Caco-2 (cell line): ENCODE measurements at regions not wholly inside any gene's neighbourhood (a gene's known extent, or its start where the extent isn't known, plus 50 kb on each side); places are given as distances from the start of the nearest gene placed in this dataset.

Experiments used
- BruUV-seq: library from RNA; stranded (reverse); fragments of 400-500 nt; replicated peaks from 2 replicates; lab custom pipeline; 2021; lab: Mats Ljungman, UMichigan
- CTCF ChIA-PET: fragments of 300-600 bp; sonication (Branson Sonifier 250); formaldehyde crosslinking; loops from one replicate; lab custom pipeline; 2022; ENCODE audit warnings: antibody characterized with exemption; lab: Charles Lee
- POLR2A ChIA-PET: fragments of 300-600 bp; sonication (Branson Sonifier 250); formaldehyde crosslinking; loops from one replicate; lab custom pipeline; 2022; ENCODE audit warnings: antibody characterized with exemption; lab: Charles Lee
- DNase-seq, 2 experiments: peaks; one replicate each; pipeline versions ENCODE4 v3.0.0 to v3.0.0-alpha.2; 2020 to 2022
- H3K27me3 ChIP-seq: replicated peaks from 2 replicates; pipeline ENCODE4 v1.6.0; 2011; ENCODE audit warnings: low read length; ENCODE audit not compliant: control insufficient read depth, insufficient read depth
- H3K36me3 ChIP-seq: 2 replicates; pipeline ENCODE4 v1.5.1; 2011; ENCODE audit warnings: low read length; ENCODE audit not compliant: control insufficient read depth, insufficient read depth
- H3K4me1 ChIP-seq: fragments of 250-450 bp; sonication (Bioruptor Pico); 2 replicates; pipeline ENCODE4 v1.5.1; 2020; ENCODE audit warnings: mild to moderate bottlenecking
- H3K4me3 ChIP-seq: 2 replicates; pipeline ENCODE4 v1.5.1; 2011; ENCODE audit warnings: low read depth, mild to moderate bottlenecking, control low read depth, low read length
- H3K9me3 ChIP-seq: fragments of 250-450 bp; sonication (Bioruptor Pico); 2 replicates; pipeline ENCODE4 v1.5.1; 2020; ENCODE audit warnings: mild to moderate bottlenecking, moderate library complexity
- H3K27ac Mint-ChIP-seq: one replicate; pipeline ENCODE4 v1.8.0; 2022; ENCODE audit warnings: mixed read lengths; ENCODE audit not compliant: unreplicated experiment
- H3K27me3 Mint-ChIP-seq: one replicate; pipeline ENCODE4 v1.8.0; 2022; ENCODE audit warnings: mixed read lengths; ENCODE audit not compliant: insufficient read depth, unreplicated experiment
- H3K36me3 Mint-ChIP-seq: one replicate; pipeline ENCODE4 v1.8.0; 2022; ENCODE audit warnings: mild to moderate bottlenecking, mixed read lengths; ENCODE audit not compliant: insufficient read depth, unreplicated experiment
- H3K4me1 Mint-ChIP-seq: one replicate; pipeline ENCODE4 v1.8.0; 2022; ENCODE audit warnings: low read depth, mixed read lengths; ENCODE audit not compliant: unreplicated experiment
- H3K4me3 Mint-ChIP-seq: one replicate; pipeline ENCODE4 v1.8.0; 2022; ENCODE audit warnings: mild to moderate bottlenecking, moderate library complexity, mixed read lengths; ENCODE audit not compliant: unreplicated experiment
- H3K9me3 Mint-ChIP-seq: one replicate; pipeline ENCODE4 v1.8.0; 2022; ENCODE audit warnings: mixed read lengths; ENCODE audit not compliant: unreplicated experiment
- CTCF ChIP-seq, 2 experiments: fragments of 200-600 bp in 1 of 2; IDR thresholded peaks; 1 replicate in 1 of 2; 2 replicates in 1 of 2; pipeline versions ENCODE4 v1.5.1 to v1.8.0; 2011 to 2022; ENCODE audit warnings: antibody characterized with exemption in 1 of 2, control low read depth in 1 of 2, inconsistent platforms in 1 of 2, low read depth in 1 of 2, low read length in 1 of 2, mild to moderate bottlenecking in 1 of 2, moderate library complexity in 1 of 2; ENCODE audit not compliant: insufficient read depth in 1 of 2, severe bottlenecking in 1 of 2, unreplicated experiment in 1 of 2
- intact Hi-C: fragments of 100-400 bp; cut with micrococcal nuclease; formaldehyde crosslinking; loops from one replicate; pipeline ENCODE4 v1.10.0; 2022; ENCODE audit not compliant: unreplicated experiment

- no peaks in the 10 kb centered on the region for H3K36me3 Mint-ChIP-seq
- Histone ChIP-seq H3K36me3 (no peaks in the 10 kb centered on the region), H3K4me3 (no peak overlapping the region), H3K27me3 (no peaks in the 10 kb centered on the region), H3K4me1 (no peaks in the 10 kb centered on the region), H3K9me3 (no peaks in the 10 kb centered on the region)
- H3K27me3 Mint-ChIP-seq, result peaks cover 28% of the 10 kb centered on the region
- TF ChIP-seq CTCF (IDR thresholded peaks at IDR 0.05; ENCODE audit: insufficient read depth in 1 of 2, low read depth in 1 of 2, low read length in 1 of 2, severe bottlenecking in 1 of 2, unreplicated experiment in 1 of 2), result no peak
- CTCF ChIA-PET, result no interaction called here
- H3K27ac Mint-ChIP-seq, result no peak overlapping the region
- no TSS peak for BruUV-seq
- H3K4me3 Mint-ChIP-seq, result no peak overlapping the region
- H3K4me1 Mint-ChIP-seq, result no peaks in the 10 kb centered on the region
- no peak for DNase-seq
- H3K9me3 Mint-ChIP-seq, result no peaks in the 10 kb centered on the region
- POLR2A ChIA-PET, result no interaction called here
- intact Hi-C loops, result loop anchor here (10.0 kb wide), 1 partner anchor 478 kb away; no protein-coding TSS in a partner anchor
Observed at GRCh38 chr5:155136216-155136850, 122.8 kb downstream of the KIF4B start.

GRCh38 chr5:155137683-155138082, 124.1 kb downstream of the KIF4B start:
- Histone ChIP-seq H3K4me1 (no peaks in the 10 kb centered on the region), H3K4me3 (no peak overlapping the region), H3K9me3 (no peaks in the 10 kb centered on the region), H3K27me3 (no peaks in the 10 kb centered on the region), H3K36me3 (no peaks in the 10 kb centered on the region)
- Mint-ChIP-seq H3K36me3 (no peaks in the 10 kb centered on the region), H3K4me1 (no peaks in the 10 kb centered on the region), H3K27me3 (peaks cover 20% of the 10 kb centered on the region), H3K27ac (no peak overlapping the region), H3K9me3 (no peaks in the 10 kb centered on the region), H3K4me3 (no peak overlapping the region)
- intact Hi-C loops, result loop anchor here (2.0 to 10.0 kb wide), 2 partner anchors 477 to 561 kb away; no protein-coding TSS in a partner anchor
- ChIA-PET POLR2A (no interaction called here), CTCF (no interaction called here)
- BruUV-seq, result no TSS peak
- no peak for TF ChIP-seq CTCF (IDR thresholded peaks at IDR 0.05; ENCODE audit: insufficient read depth in 1 of 2, low read depth in 1 of 2, low read length in 1 of 2, severe bottlenecking in 1 of 2, unreplicated experiment in 1 of 2)
- no peak for DNase-seq

- TF ChIP-seq CTCF (IDR thresholded peaks at IDR 0.05; ENCODE audit: insufficient read depth in 1 of 2, low read depth in 1 of 2, low read length in 1 of 2, severe bottlenecking in 1 of 2, unreplicated experiment in 1 of 2), result no peak
Observed at GRCh38 chr5:155140646-155141045, 127.1 kb downstream of the KIF4B start.

More at GRCh38 chr5:155140646-155141045, 127.1 kb downstream of the KIF4B start:
- Histone ChIP-seq H3K36me3 (no peaks in the 10 kb centered on the region), H3K4me3 (no peak overlapping the region), H3K4me1 (no peaks in the 10 kb centered on the region), H3K9me3 (no peaks in the 10 kb centered on the region), H3K27me3 (no peaks in the 10 kb centered on the region)
- intact Hi-C loops, result no loop called here
- H3K4me3 Mint-ChIP-seq, result no peak overlapping the region
- POLR2A ChIA-PET, result no interaction called here
- no peaks in the 10 kb centered on the region for H3K4me1 Mint-ChIP-seq
- H3K36me3 Mint-ChIP-seq, result no peaks in the 10 kb centered on the region
- H3K27me3 Mint-ChIP-seq, result peaks cover 18% of the 10 kb centered on the region
- no peak for DNase-seq
- CTCF ChIA-PET, result no interaction called here
- no TSS peak for BruUV-seq
- H3K27ac Mint-ChIP-seq, result no peak overlapping the region
- H3K9me3 Mint-ChIP-seq, result no peaks in the 10 kb centered on the region
